ENCODE measurements at regions not wholly inside any gene's neighbourhood (a gene's known extent, or its start where the extent isn't known, plus 50 kb on each side); places are given as distances from the start of the nearest gene placed in this dataset.

DNA sequence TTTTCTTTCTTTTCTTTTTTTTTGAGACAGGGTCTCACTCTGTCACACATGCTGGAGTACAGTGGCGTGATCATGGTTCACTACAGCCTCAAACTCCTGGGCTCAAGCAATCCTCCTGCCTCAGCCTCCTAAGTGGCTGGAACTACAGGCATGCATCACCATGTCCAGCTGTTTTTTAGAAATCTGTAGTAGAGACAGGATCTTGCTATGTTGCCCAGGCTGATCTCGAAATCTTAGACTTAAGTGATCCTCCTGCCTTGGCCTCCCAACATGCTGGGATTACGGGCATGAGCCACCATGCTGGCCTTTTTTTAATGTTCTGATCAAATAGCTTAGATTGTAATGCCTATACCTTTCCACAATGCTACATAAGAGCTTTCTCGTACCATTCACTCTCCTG is 107.0 kb upstream of the KCTD7 start:
- TF ChIP-seq, protein P1, sequence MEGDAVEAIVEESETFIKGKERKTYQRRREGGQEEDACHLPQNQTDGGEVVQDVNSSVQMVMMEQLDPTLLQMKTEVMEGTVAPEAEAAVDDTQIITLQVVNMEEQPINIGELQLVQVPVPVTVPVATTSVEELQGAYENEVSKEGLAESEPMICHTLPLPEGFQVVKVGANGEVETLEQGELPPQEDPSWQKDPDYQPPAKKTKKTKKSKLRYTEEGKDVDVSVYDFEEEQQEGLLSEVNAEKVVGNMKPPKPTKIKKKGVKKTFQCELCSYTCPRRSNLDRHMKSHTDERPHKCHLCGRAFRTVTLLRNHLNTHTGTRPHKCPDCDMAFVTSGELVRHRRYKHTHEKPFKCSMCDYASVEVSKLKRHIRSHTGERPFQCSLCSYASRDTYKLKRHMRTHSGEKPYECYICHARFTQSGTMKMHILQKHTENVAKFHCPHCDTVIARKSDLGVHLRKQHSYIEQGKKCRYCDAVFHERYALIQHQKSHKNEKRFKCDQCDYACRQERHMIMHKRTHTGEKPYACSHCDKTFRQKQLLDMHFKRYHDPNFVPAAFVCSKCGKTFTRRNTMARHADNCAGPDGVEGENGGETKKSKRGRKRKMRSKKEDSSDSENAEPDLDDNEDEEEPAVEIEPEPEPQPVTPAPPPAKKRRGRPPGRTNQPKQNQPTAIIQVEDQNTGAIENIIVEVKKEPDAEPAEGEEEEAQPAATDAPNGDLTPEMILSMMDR (IDR thresholded peaks at IDR 0.05; ENCODE audit: low read depth, low read length) = no peak
- TF ChIP-seq POLR2A (IDR thresholded peaks at IDR 0.05; ENCODE audit: extremely low read depth, insufficient read length) (no peak), MYC (IDR thresholded peaks at IDR 0.05; ENCODE audit: low read depth, low read length) (no peak)
- TF ChIP-seq, protein P2, sequence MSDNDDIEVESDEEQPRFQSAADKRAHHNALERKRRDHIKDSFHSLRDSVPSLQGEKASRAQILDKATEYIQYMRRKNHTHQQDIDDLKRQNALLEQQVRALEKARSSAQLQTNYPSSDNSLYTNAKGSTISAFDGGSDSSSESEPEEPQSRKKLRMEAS (IDR thresholded peaks at IDR 0.05; ENCODE audit: low read depth, low read length) = no peak
